ENCODE measurements at regions not wholly inside any gene's neighbourhood (a gene's known extent, or its start where the extent isn't known, plus 50 kb on each side); places are given as distances from the start of the nearest gene placed in this dataset.

GRCh38 chr21:43333298-43334062 is 93.5 kb downstream of the SIK1 start:
- peak in 3 of 51 donors; percentile 29 to 71 (median 52) for DNase-seq

GRCh38 chr21:43332861-43333297 is 94.1 kb downstream of the SIK1 start:
- no peak for DNase-seq

- DNase-seq, result peak in 46 of 51 donors; percentile 21 to 93 (median 74)
These were observed 94.7 kb downstream of the SIK1 start for GRCh38 chr21:43331962-43332828.

GRCh38 chr21:43331111-43331961 is 95.6 kb downstream of the SIK1 start:
- DNase-seq, result peak in 1 of 51 donors; percentile 34

GRCh38 chr21:43330306-43330881 is 96.5 kb downstream of the SIK1 start:
- DNase-seq, result no peak

- no peak for DNase-seq
These were observed 97.1 kb downstream of the SIK1 start for GRCh38 chr21:43329711-43330269.

- no peak for DNase-seq
These were observed 97.8 kb downstream of the SIK1 start for GRCh38 chr21:43328958-43329691.

GRCh38 chr21:43328185-43328957 is 98.6 kb downstream of the SIK1 start:
- no peak for DNase-seq

- no peak for DNase-seq
These were observed 100.8 kb downstream of the SIK1 start for GRCh38 chr21:43325968-43326715.

GRCh38 chr21:43325036-43325435 is 101.9 kb downstream of the SIK1 start:
- DNase-seq, result no peak

GRCh38 chr21:43324596-43324995 is 102.3 kb downstream of the SIK1 start:
- no peak for DNase-seq

GRCh38 chr21:43323244-43324005 is 103.5 kb downstream of the SIK1 start:
- peak in 50 of 51 donors; percentile 17 to 97 (median 82) for DNase-seq

- DNase-seq, result peak in 1 of 51 donors; percentile 40
These were observed 104.1 kb downstream of the SIK1 start for GRCh38 chr21:43322805-43323204.

- DNase-seq, result no peak
These were observed 104.6 kb downstream of the SIK1 start for GRCh38 chr21:43322311-43322710.

GRCh38 chr21:43321611-43322010 is 105.3 kb downstream of the SIK1 start:
- DNase-seq, result no peak

- no peak for DNase-seq
These were observed 105.8 kb downstream of the SIK1 start for GRCh38 chr21:43321111-43321510.

GRCh38 chr21:43320526-43320925 is 106.4 kb downstream of the SIK1 start:
- DNase-seq, result no peak
